Keratinocyte (primary cell): ENCODE measurements at regions not wholly inside any gene's neighbourhood (a gene's known extent, or its start where the extent isn't known, plus 50 kb on each side); places are given as distances from the start of the nearest gene placed in this dataset.

Experiments used
- DNase-seq: peaks from one replicate; pipeline ENCODE4 v3.0.0-alpha.2; 2011; ENCODE audit warnings: low read depth, missing footprints, low spot score
- FAIRE-seq: peaks from 2 replicates; lab custom pipeline; 2011; peaks lifted over from hg19 to GRCh38; lab: Jason Lieb, UNC
- H2AFZ ChIP-seq: 2 replicates; pipeline ENCODE4 v1.6.0; 2012; ENCODE audit warnings: low read length, control low read depth, inconsistent platforms; ENCODE audit not compliant: control insufficient read depth
- H3K27ac ChIP-seq: 2 replicates; pipeline ENCODE4 v1.5.1; 2011; ENCODE audit warnings: low read length; ENCODE audit not compliant: control insufficient read depth, insufficient read depth
- H3K27me3 ChIP-seq: 3 replicates; pipeline ENCODE4 v1.6.0; 2011; ENCODE audit warnings: low read length; ENCODE audit not compliant: control insufficient read depth, insufficient read depth; ENCODE audit errors: extremely low read depth
- H3K36me3 ChIP-seq, 2 experiments: 2 replicates in 1 of 2; 3 replicates in 1 of 2; pipeline ENCODE4 v1.5.1; 2011; ENCODE audit warnings: low read length in 2 of 2, mild to moderate bottlenecking in 1 of 2; ENCODE audit not compliant: control insufficient read depth in 2 of 2, insufficient read depth in 2 of 2; ENCODE audit errors: extremely low read depth in 1 of 2
- H3K4me1 ChIP-seq: 3 replicates; pipeline ENCODE4 v1.5.1; 2011; ENCODE audit warnings: low read length; ENCODE audit not compliant: control insufficient read depth, insufficient read depth; ENCODE audit errors: extremely low read depth
- H3K4me2 ChIP-seq: 3 replicates; pipeline ENCODE4 v1.6.0; 2011; ENCODE audit warnings: low read depth, low read length; ENCODE audit not compliant: control insufficient read depth, insufficient read depth; ENCODE audit errors: extremely low read depth
- H3K4me3 ChIP-seq, 3 experiments: fragments of 200-600 bp in 1 of 3; sonication (generic) in 1 of 3; 2 replicates in 2 of 3; 3 replicates in 1 of 3; pipeline ENCODE4 v1.5.1; 2011 to 2016; ENCODE audit warnings: low read length in 3 of 3, mild to moderate bottlenecking in 3 of 3, control low read depth in 2 of 3, inconsistent platforms in 1 of 3, low read depth in 1 of 3, mixed read lengths in 1 of 3, mixed run types in 1 of 3, moderate library complexity in 1 of 3; ENCODE audit not compliant: control insufficient read depth in 2 of 3, insufficient read depth in 2 of 3; ENCODE audit errors: extremely low read depth in 1 of 3
- H3K79me2 ChIP-seq: 2 replicates; pipeline ENCODE4 v1.6.0; 2012; ENCODE audit warnings: low read length; ENCODE audit not compliant: control insufficient read depth, insufficient read depth
- H3K9ac ChIP-seq: 3 replicates; pipeline ENCODE4 v1.6.0; 2011; ENCODE audit warnings: low read length; ENCODE audit not compliant: control insufficient read depth, insufficient read depth; ENCODE audit errors: extremely low read depth
- H3K9me1 ChIP-seq: 3 replicates; pipeline ENCODE4 v1.6.0; 2011; ENCODE audit warnings: low read length; ENCODE audit not compliant: control insufficient read depth, insufficient read depth; ENCODE audit errors: extremely low read depth
- H3K9me3 ChIP-seq: 2 replicates; pipeline ENCODE4 v1.5.1; 2012; ENCODE audit warnings: low read depth, low read length; ENCODE audit not compliant: control insufficient read depth
- H4K20me1 ChIP-seq: 3 replicates; pipeline ENCODE4 v1.6.0; 2011; ENCODE audit warnings: low read length; ENCODE audit not compliant: control insufficient read depth, insufficient read depth; ENCODE audit errors: extremely low read depth
- CTCF ChIP-seq, 3 experiments: IDR thresholded peaks in 1 of 3; conservative IDR thresholded peaks in 1 of 3; optimal IDR thresholded peaks in 1 of 3; 2 replicates in 2 of 3; 3 replicates in 1 of 3; pipeline versions ENCODE3 to v1.5.1; 2011; ENCODE audit warnings: low read length in 3 of 3, mild to moderate bottlenecking in 3 of 3, moderate library complexity in 2 of 3, control low read depth in 1 of 3, inconsistent platforms in 1 of 3; ENCODE audit not compliant: insufficient read depth in 2 of 3; ENCODE audit errors: extremely low read depth in 1 of 3
- EZH2 ChIP-seq: IDR thresholded peaks from one replicate; pipeline ENCODE4 v1.6.1; 2012; ENCODE audit warnings: inconsistent platforms, mild to moderate bottlenecking, low read length, moderate library complexity
- dilution Hi-C: fragments of 300-500 bp; cut with MboI; formaldehyde crosslinking; loops from one replicate; pipeline ENCODE4 v1.7.0; 2020; ENCODE audit warnings: low sequenced_read_pairs; ENCODE audit not compliant: extremely low pct_ligation_motif_present

GRCh38 chr14:83993545-83993944, 1536.4 kb upstream of the FLRT2 start:
- Histone ChIP-seq H3K9me3 (no peaks in the 10 kb centered on the region), H3K9ac (no peak overlapping the region), H2AFZ (no peak overlapping the region), H3K9me1 (no peaks in the 10 kb centered on the region), H3K27ac (no peak overlapping the region), H3K27me3 (no peaks in the 10 kb centered on the region), H3K36me3 (no peaks in the 10 kb centered on the region), H3K4me2 (no peak overlapping the region), H3K79me2 (no peaks in the 10 kb centered on the region), H4K20me1 (no peaks in the 10 kb centered on the region), H3K4me1 (no peaks in the 10 kb centered on the region), H3K4me3 (no peak overlapping the region)
- FAIRE-seq: no peak
- dilution Hi-C loops: no loop called here
- TF ChIP-seq CTCF (optimal IDR thresholded peaks at IDR 0.05 in 1 of 3, IDR thresholded peaks at IDR 0.05 in 1 of 3, conservative IDR thresholded peaks at IDR 0.05 in 1 of 3; ENCODE audit: extremely low read depth in 1 of 3, insufficient read depth in 2 of 3, low read length in 3 of 3): no peak
- TF ChIP-seq EZH2: no peak
- DNase-seq: no peak

GRCh38 chr14:83994020-83994419, 1535.9 kb upstream of the FLRT2 start:
- no peaks in the 10 kb centered on the region for H3K36me3 ChIP-seq

More at GRCh38 chr14:83994020-83994419, 1535.9 kb upstream of the FLRT2 start:
- dilution Hi-C loops: no loop called here
- Histone ChIP-seq H3K9me3 (no peaks in the 10 kb centered on the region), H3K27ac (no peak overlapping the region), H3K4me3 (no peak overlapping the region), H4K20me1 (no peaks in the 10 kb centered on the region), H3K79me2 (no peaks in the 10 kb centered on the region), H3K27me3 (no peaks in the 10 kb centered on the region), H2AFZ (no peak overlapping the region), H3K4me2 (no peak overlapping the region), H3K9me1 (no peaks in the 10 kb centered on the region), H3K9ac (no peak overlapping the region), H3K4me1 (no peaks in the 10 kb centered on the region)
- FAIRE-seq: no peak
- no peak for TF ChIP-seq CTCF (optimal IDR thresholded peaks at IDR 0.05 in 1 of 3, IDR thresholded peaks at IDR 0.05 in 1 of 3, conservative IDR thresholded peaks at IDR 0.05 in 1 of 3; ENCODE audit: extremely low read depth in 1 of 3, insufficient read depth in 2 of 3, low read length in 3 of 3)
- TF ChIP-seq EZH2: no peak
- DNase-seq: no peak
